KMS-11 (cell line): ENCODE measurements at regions not wholly inside any gene's neighbourhood (a gene's known extent, or its start where the extent isn't known, plus 50 kb on each side); places are given as distances from the start of the nearest gene placed in this dataset.

Source experiments
- H2AFZ ChIP-seq: fragments of 200-600 bp; sonication (generic); 2 replicates; pipeline ENCODE4 v1.6.1; 2016; ENCODE audit warnings: antibody characterized with exemption, mixed run types, low read depth
- H3K27ac ChIP-seq: fragments of 200-600 bp; sonication (generic); 2 replicates; pipeline ENCODE4 v1.6.1; 2016; ENCODE audit warnings: mild to moderate bottlenecking, mixed run types
- H3K27me3 ChIP-seq: fragments of 200-600 bp; sonication (generic); 2 replicates; pipeline ENCODE4 v1.6.1; 2017; ENCODE audit warnings: mild to moderate bottlenecking, low read depth, mixed run types, moderate library complexity; ENCODE audit not compliant: insufficient read depth
- H3K36me3 ChIP-seq: fragments of 200-600 bp; sonication (generic); 2 replicates; pipeline ENCODE4 v1.6.1; 2017; ENCODE audit warnings: mild to moderate bottlenecking, mixed run types; ENCODE audit not compliant: insufficient read depth
- H3K4me1 ChIP-seq: fragments of 200-600 bp; sonication (generic); 2 replicates; pipeline ENCODE4 v1.6.1; 2016; ENCODE audit warnings: mild to moderate bottlenecking, low read depth, mixed run types; ENCODE audit not compliant: poor library complexity, severe bottlenecking
- H3K4me2 ChIP-seq: fragments of 200-600 bp; sonication (generic); 2 replicates; pipeline ENCODE4 v1.7.0; 2016; ENCODE audit warnings: mild to moderate bottlenecking, mixed run types
- H3K4me3 ChIP-seq: fragments of 200-600 bp; sonication (generic); IDR thresholded peaks from 2 replicates; pipeline ENCODE4 v1.6.1; 2017; ENCODE audit warnings: low read depth, low read length, mixed read lengths; ENCODE audit not compliant: insufficient read depth
- H3K79me2 ChIP-seq: fragments of 200-600 bp; sonication (generic); 2 replicates; pipeline ENCODE4 v1.6.1; 2016; ENCODE audit warnings: low read depth, mixed run types; ENCODE audit not compliant: insufficient read depth
- H3K9ac ChIP-seq: fragments of 200-600 bp; sonication (generic); 2 replicates; pipeline ENCODE4 v1.6.1; 2016; ENCODE audit warnings: mild to moderate bottlenecking, mixed run types
- H4K20me1 ChIP-seq: fragments of 200-600 bp; sonication (generic); 2 replicates; pipeline ENCODE4 v1.6.1; 2016; ENCODE audit warnings: mild to moderate bottlenecking, mixed run types; ENCODE audit not compliant: insufficient read depth
- CTCF ChIP-seq: fragments of 200-600 bp; sonication (generic); conservative IDR thresholded peaks from 2 replicates; pipeline ENCODE4 v1.6.1; 2017; ENCODE audit warnings: low read depth, mild to moderate bottlenecking, antibody characterized with exemption, low read length, moderate library complexity, mixed read lengths

DNA sequence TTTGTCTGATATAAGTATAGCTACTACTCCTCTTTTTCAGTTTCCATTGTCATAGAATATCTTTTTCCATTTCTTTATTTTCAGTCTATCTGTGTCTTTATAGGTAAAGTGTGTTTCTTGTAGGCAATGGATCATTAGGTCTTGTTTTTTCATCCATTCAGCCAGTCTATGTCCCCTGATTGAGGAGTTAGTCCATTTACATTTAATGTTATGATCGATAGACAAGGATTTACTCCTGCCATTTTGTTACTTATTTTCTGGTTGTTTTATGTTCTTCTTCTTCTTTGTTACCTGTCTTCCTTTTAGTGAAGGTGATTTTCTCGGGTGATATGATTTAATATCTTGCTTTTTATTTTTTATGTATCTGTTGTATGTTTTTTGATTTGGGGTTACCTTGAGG lies 169.0 kb downstream of the BARX1 start:
- Histone ChIP-seq H3K27me3 (no peaks in the 10 kb centered on the region), H3K4me2 (no peak overlapping the region), H3K79me2 (no peaks in the 10 kb centered on the region), H3K4me3 (no peak overlapping the region), H3K9ac (no peak overlapping the region), H4K20me1 (no peaks in the 10 kb centered on the region), H3K36me3 (no peaks in the 10 kb centered on the region), H3K4me1 (no peaks in the 10 kb centered on the region), H2AFZ (no peak overlapping the region), H3K27ac (no peak overlapping the region)
- TF ChIP-seq CTCF = no peak

DNA sequence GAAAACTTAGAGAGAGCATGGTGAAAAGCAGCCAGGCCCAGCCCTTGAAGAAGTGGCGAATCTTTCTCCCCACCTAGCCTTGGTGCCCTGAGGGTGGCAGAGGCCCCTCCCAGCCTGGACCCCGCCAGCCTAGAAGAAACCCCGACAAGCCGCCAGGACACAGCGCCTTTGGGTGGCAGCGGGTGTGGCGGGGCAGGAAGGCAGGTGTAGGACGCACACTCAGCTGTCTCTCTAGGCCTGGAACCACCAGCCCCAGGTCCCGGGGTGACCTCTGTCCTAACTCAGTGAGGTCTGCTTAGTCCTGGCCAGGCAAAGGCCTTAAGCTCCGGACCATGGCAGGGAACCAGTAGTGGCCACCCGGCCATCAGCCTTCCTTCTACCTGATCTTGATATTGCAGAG lies 178.3 kb downstream of the BARX1 start:
- Histone ChIP-seq H4K20me1 (no peaks in the 10 kb centered on the region), H3K4me1 (no peaks in the 10 kb centered on the region), H3K27ac (no peak overlapping the region), H3K79me2 (no peaks in the 10 kb centered on the region), H3K4me2 (no peak overlapping the region), H3K4me3 (no peak overlapping the region), H3K9ac (no peak overlapping the region), H3K27me3 (no peaks in the 10 kb centered on the region), H2AFZ (no peak overlapping the region), H3K36me3 (no peaks in the 10 kb centered on the region)
- no peak for TF ChIP-seq CTCF

GRCh38 chr9:93776256-93776655 lies 178.9 kb downstream of the BARX1 start:
- Histone ChIP-seq H3K4me1 (no peaks in the 10 kb centered on the region), H3K79me2 (no peaks in the 10 kb centered on the region), H4K20me1 (no peaks in the 10 kb centered on the region), H3K36me3 (no peaks in the 10 kb centered on the region), H3K4me2 (no peak overlapping the region), H3K9ac (no peak overlapping the region), H2AFZ (no peak overlapping the region), H3K27me3 (no peaks in the 10 kb centered on the region), H3K27ac (no peak overlapping the region), H3K4me3 (no peak overlapping the region)
- TF ChIP-seq CTCF = no peak

DNA sequence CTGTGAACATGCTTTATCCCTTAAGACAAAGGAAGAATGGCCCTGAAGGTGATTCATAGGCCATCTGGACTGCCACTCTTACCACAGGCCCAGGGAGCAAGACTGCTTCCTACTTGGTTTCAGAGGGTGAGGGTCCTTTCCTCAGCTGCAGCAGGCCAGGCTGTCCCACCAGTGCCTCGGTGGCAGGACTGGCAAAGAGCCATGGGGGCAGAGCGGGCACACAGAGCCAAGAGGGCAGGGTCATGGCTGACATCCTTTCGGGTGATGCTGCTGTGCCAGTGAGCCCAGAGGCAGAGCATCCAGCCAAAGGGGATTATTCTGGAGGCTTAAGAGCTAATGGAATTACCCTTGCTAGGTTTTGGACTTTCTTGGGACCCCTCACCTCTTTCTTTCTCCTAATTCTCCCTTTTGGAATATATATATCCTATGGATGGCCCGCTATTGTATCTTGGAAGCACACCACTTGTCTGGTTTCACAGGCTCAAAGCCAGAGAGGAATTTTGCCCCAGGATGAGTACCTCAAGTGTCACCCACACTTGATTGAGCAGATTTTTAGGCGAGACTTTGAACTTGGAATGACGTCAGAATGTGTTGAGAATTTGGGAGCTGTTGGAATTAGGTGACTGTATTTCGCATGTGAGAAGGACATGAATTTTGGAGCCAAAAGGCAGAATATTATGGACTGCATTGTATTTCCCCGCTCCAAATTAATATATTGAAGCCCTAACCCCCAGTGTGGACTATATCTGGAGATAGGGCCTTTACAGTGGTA lies 180.6 kb downstream of the BARX1 start:
- Histone ChIP-seq H3K36me3 (no peaks in the 10 kb centered on the region), H3K4me1 (no peaks in the 10 kb centered on the region), H4K20me1 (no peaks in the 10 kb centered on the region), H3K4me2 (no peak overlapping the region), H3K27ac (no peak overlapping the region), H3K9ac (no peak overlapping the region), H3K27me3 (no peaks in the 10 kb centered on the region), H2AFZ (no peak overlapping the region), H3K4me3 (no peak overlapping the region), H3K79me2 (no peaks in the 10 kb centered on the region)
- no peak for TF ChIP-seq CTCF
